HL-60 (cell line): ENCODE measurements at regions not wholly inside any gene's neighbourhood (a gene's known extent, or its start where the extent isn't known, plus 50 kb on each side); places are given as distances from the start of the nearest gene placed in this dataset.

Source experiments
- CTCF ChIP-seq: IDR thresholded peaks from one replicate; pipeline ENCODE4 v1.5.1; 2011; ENCODE audit warnings: low read length, control low read depth, inconsistent platforms; ENCODE audit not compliant: insufficient read depth
- POLR2AphosphoS5 ChIP-seq: IDR thresholded peaks from 2 replicates; pipeline ENCODE4 v1.6.1; 2012; ENCODE audit warnings: low read depth
- REST ChIP-seq: IDR thresholded peaks from 2 replicates; pipeline ENCODE4 v1.6.1; 2012; ENCODE audit warnings: low read depth; ENCODE audit not compliant: insufficient replicate concordance

- TF ChIP-seq CTCF (no peak), POLR2AphosphoS5 (no peak), REST (no peak)
Measured at GRCh38 chr7:20012100-20012499, 205.1 kb downstream of the MACC1 start.
